Jurkat, Clone E6-1 (cell line): ENCODE measurements at regions not wholly inside any gene's neighbourhood (a gene's known extent, or its start where the extent isn't known, plus 50 kb on each side); places are given as distances from the start of the nearest gene placed in this dataset.

Experiments
- DNase-seq: peaks from one replicate; pipeline ENCODE4 v3.0.0-alpha.2; 2011; ENCODE audit warnings: low read depth, low spot score
- H3K4me3 ChIP-seq: 2 replicates; pipeline ENCODE4 v1.5.1; 2011; ENCODE audit warnings: mild to moderate bottlenecking, low read length, control low read depth, moderate library complexity

- DNase-seq, result no peak
- H3K4me3 ChIP-seq, result no peak overlapping the region
Measured at GRCh38 chr19:16000024-16000663, 51.3 kb downstream of the OR10H4 start.

- peak overlapping the region; percentile 5 for H3K4me3 ChIP-seq
- peak; percentile 35 for DNase-seq
Measured at GRCh38 chr19:16001481-16002312, 52.9 kb downstream of the OR10H4 start.

- no peak overlapping the region for H3K4me3 ChIP-seq
- no peak for DNase-seq
Measured at GRCh38 chr19:16002406-16003384, 53.9 kb downstream of the OR10H4 start.

- H3K4me3 ChIP-seq, result no peak overlapping the region
- DNase-seq, result no peak
Measured at GRCh38 chr19:16003391-16003790, 54.6 kb downstream of the OR10H4 start.

- DNase-seq, result no peak
- H3K4me3 ChIP-seq, result no peak overlapping the region
Measured at GRCh38 chr19:16005925-16006324, 57.1 kb downstream of the OR10H4 start.

- H3K4me3 ChIP-seq, result no peak overlapping the region
- DNase-seq, result no peak
Measured at GRCh38 chr19:16012552-16012951, 63.7 kb upstream of the TPM4 start.

GRCh38 chr19:16013181-16013850 lies 63.0 kb upstream of the TPM4 start:
- DNase-seq, result no peak
- H3K4me3 ChIP-seq, result no peak overlapping the region

GRCh38 chr19:16013851-16014840 lies 62.1 kb upstream of the TPM4 start:
- H3K4me3 ChIP-seq, result no peak overlapping the region
- DNase-seq, result no peak

- DNase-seq, result no peak
- H3K4me3 ChIP-seq, result no peak overlapping the region
Measured at GRCh38 chr19:16014923-16015804, 61.1 kb upstream of the TPM4 start.

- DNase-seq, result no peak
- H3K4me3 ChIP-seq, result no peak overlapping the region
Measured at GRCh38 chr19:16015805-16016173, 60.5 kb upstream of the TPM4 start.

- H3K4me3 ChIP-seq, result no peak overlapping the region
- DNase-seq, result no peak
Measured at GRCh38 chr19:16016226-16017137, 59.8 kb upstream of the TPM4 start.

GRCh38 chr19:16017138-16017490 lies 59.2 kb upstream of the TPM4 start:
- no peak overlapping the region for H3K4me3 ChIP-seq
- DNase-seq, result no peak

GRCh38 chr19:16018106-16018755 lies 58.1 kb upstream of the TPM4 start:
- no peak overlapping the region for H3K4me3 ChIP-seq
- no peak for DNase-seq

GRCh38 chr19:16018801-16019551 lies 57.3 kb upstream of the TPM4 start:
- no peak overlapping the region for H3K4me3 ChIP-seq
- DNase-seq, result no peak
